PC-3 (cell line): ENCODE measurements at regions not wholly inside any gene's neighbourhood (a gene's known extent, or its start where the extent isn't known, plus 50 kb on each side); places are given as distances from the start of the nearest gene placed in this dataset.

ENCODE experiments used
- ATAC-seq: fragments of 200-7000 bp; cut with Tn5 transposase; 2 replicates; pipeline ENCODE4 v1.9.1; 2020; ENCODE audit warnings: mild to moderate bottlenecking, moderate library complexity
- BruUV-seq: library from RNA; stranded (reverse); fragments of 400-500 nt; replicated peaks from 2 replicates; lab custom pipeline; 2021; lab: Mats Ljungman, UMichigan
- CTCF ChIA-PET: fragments of 300-600 bp; sonication (Branson Sonifier 250); formaldehyde crosslinking; loops from one replicate; lab custom pipeline; 2022; ENCODE audit warnings: antibody characterized with exemption; lab: Charles Lee
- POLR2A ChIA-PET: fragments of 300-600 bp; sonication (Branson Sonifier 250); formaldehyde crosslinking; loops from one replicate; lab custom pipeline; 2022; ENCODE audit warnings: antibody characterized with exemption; ENCODE audit not compliant: unreplicated experiment; lab: Charles Lee
- DNase-seq: peaks from one replicate; pipeline ENCODE4 v3.0.0-alpha.2; 2015
- H2AFZ ChIP-seq: fragments of 300-600 bp; sonication (generic); 2 replicates; pipeline ENCODE4 v1.6.0; 2016; ENCODE audit warnings: antibody characterized with exemption, low read length
- H3F3A ChIP-seq: fragments of 300-600 bp; sonication (generic); one replicate; pipeline ENCODE4 v1.6.0; 2017; ENCODE audit warnings: antibody characterized with exemption, low read length, control low read depth, mild to moderate bottlenecking; ENCODE audit not compliant: unreplicated experiment
- H3K27ac ChIP-seq: fragments of 300-600 bp; sonication (generic); 2 replicates; pipeline ENCODE4 v1.5.1; 2016; ENCODE audit warnings: mild to moderate bottlenecking, low read length
- H3K27me3 ChIP-seq: fragments of 300-600 bp; sonication (generic); 2 replicates; pipeline ENCODE4 v1.6.1; 2016; ENCODE audit warnings: low read length, mixed read lengths
- H3K36me3 ChIP-seq: fragments of 300-600 bp; sonication (generic); 2 replicates; pipeline ENCODE4 v1.6.1; 2016; ENCODE audit warnings: low read depth, mixed run types, low read length, mixed read lengths
- H3K4me1 ChIP-seq: fragments of 300-600 bp; sonication (generic); 2 replicates; pipeline ENCODE4 v1.5.1; 2016; ENCODE audit warnings: low read length; ENCODE audit not compliant: insufficient read depth
- H3K4me2 ChIP-seq: fragments of 300-600 bp; sonication (generic); 2 replicates; pipeline ENCODE4 v1.6.0; 2016; ENCODE audit warnings: low read length
- H3K4me3 ChIP-seq: fragments of 300-600 bp; sonication (generic); 2 replicates; pipeline ENCODE4 v1.5.1; 2016; ENCODE audit warnings: mild to moderate bottlenecking, low read length, mixed read lengths
- H3K79me2 ChIP-seq: fragments of 300-600 bp; sonication (generic); 2 replicates; pipeline ENCODE4 v1.6.1; 2017; ENCODE audit warnings: low read length, mixed read lengths
- H3K9ac ChIP-seq: fragments of 300-600 bp; sonication (generic); 2 replicates; pipeline ENCODE4 v1.6.0; 2016; ENCODE audit warnings: mild to moderate bottlenecking, low read length
- H3K9me2 ChIP-seq: fragments of 300-600 bp; sonication (generic); replicated peaks from 2 replicates; pipeline ENCODE4 v1.6.1; 2016; ENCODE audit warnings: mixed run types, low read length, mixed read lengths
- H3K9me3 ChIP-seq: fragments of 300-600 bp; sonication (generic); 2 replicates; pipeline ENCODE4 v1.6.1; 2016; ENCODE audit warnings: low read length, mixed read lengths
- H4K20me1 ChIP-seq: fragments of 300-600 bp; sonication (generic); 2 replicates; pipeline ENCODE4 v1.6.1; 2016; ENCODE audit warnings: low read length, mixed read lengths
- EZH2 ChIP-seq: fragments of 300-600 bp; sonication (generic); IDR thresholded peaks from one replicate; pipeline ENCODE4 v1.6.1; 2017; ENCODE audit warnings: antibody characterized with exemption, mild to moderate bottlenecking, low read length; ENCODE audit not compliant: unreplicated experiment
- EZH2phosphoT487 ChIP-seq: fragments of 300-600 bp; sonication (generic); IDR thresholded peaks from 2 replicates; pipeline ENCODE4 v1.6.1; 2018; ENCODE audit warnings: mild to moderate bottlenecking, antibody characterized with exemption, low read length, borderline replicate concordance
- intact Hi-C: fragments of 100-400 bp; cut with micrococcal nuclease; formaldehyde crosslinking; loops from 2 replicates; pipeline ENCODE4 v1.9.0; 2023
- TF ChIP-seq, protein P1 (sequence below): fragments of 300-600 bp; sonication (generic); conservative IDR thresholded peaks from 2 replicates; pipeline ENCODE4 v1.5.1; 2017; ENCODE audit warnings: antibody characterized with exemption, low read depth, mild to moderate bottlenecking, low read length

DNA sequence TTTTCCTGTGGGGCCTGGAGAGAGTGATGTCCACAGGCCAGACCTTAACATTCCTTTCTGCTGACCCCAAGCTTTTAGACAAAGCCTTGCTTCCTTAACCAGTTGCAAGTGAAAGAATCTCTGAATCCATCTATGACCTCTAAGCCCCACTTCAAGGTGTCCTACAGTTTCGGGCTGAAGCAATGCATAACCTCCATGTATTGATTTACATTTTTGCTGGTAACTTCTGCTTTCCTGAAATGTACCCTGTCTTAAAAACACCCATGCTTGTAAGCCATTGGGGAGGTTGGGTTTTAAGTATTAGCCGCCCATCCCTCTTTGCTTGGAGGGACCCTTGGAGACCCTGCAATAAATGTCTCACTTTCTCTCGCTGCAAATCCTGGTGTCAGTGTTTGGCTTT is 190.6 kb downstream of the VRK1 start:
- intact Hi-C loops = no loop called here
- no peak for ATAC-seq
- Histone ChIP-seq H3K9me3 (no peaks in the 10 kb centered on the region), H3K4me3 (no peak overlapping the region), H3K9ac (no peak overlapping the region), H3F3A (no peaks in the 10 kb centered on the region), H3K4me1 (no peaks in the 10 kb centered on the region), H2AFZ (no peak overlapping the region), H3K27ac (no peak overlapping the region), H3K36me3 (no peaks in the 10 kb centered on the region), H3K9me2 (no peaks in the 10 kb centered on the region), H3K27me3 (no peaks in the 10 kb centered on the region), H4K20me1 (no peaks in the 10 kb centered on the region), H3K79me2 (no peaks in the 10 kb centered on the region), H3K4me2 (no peak overlapping the region)
- POLR2A ChIA-PET = no interaction called here
- DNase-seq = no peak
- CTCF ChIA-PET = no interaction called here
- no TSS peak for BruUV-seq
- TF ChIP-seq, protein P1, sequence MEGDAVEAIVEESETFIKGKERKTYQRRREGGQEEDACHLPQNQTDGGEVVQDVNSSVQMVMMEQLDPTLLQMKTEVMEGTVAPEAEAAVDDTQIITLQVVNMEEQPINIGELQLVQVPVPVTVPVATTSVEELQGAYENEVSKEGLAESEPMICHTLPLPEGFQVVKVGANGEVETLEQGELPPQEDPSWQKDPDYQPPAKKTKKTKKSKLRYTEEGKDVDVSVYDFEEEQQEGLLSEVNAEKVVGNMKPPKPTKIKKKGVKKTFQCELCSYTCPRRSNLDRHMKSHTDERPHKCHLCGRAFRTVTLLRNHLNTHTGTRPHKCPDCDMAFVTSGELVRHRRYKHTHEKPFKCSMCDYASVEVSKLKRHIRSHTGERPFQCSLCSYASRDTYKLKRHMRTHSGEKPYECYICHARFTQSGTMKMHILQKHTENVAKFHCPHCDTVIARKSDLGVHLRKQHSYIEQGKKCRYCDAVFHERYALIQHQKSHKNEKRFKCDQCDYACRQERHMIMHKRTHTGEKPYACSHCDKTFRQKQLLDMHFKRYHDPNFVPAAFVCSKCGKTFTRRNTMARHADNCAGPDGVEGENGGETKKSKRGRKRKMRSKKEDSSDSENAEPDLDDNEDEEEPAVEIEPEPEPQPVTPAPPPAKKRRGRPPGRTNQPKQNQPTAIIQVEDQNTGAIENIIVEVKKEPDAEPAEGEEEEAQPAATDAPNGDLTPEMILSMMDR = no peak
- TF ChIP-seq EZH2phosphoT487 (no peak), EZH2 (no peak)

DNA sequence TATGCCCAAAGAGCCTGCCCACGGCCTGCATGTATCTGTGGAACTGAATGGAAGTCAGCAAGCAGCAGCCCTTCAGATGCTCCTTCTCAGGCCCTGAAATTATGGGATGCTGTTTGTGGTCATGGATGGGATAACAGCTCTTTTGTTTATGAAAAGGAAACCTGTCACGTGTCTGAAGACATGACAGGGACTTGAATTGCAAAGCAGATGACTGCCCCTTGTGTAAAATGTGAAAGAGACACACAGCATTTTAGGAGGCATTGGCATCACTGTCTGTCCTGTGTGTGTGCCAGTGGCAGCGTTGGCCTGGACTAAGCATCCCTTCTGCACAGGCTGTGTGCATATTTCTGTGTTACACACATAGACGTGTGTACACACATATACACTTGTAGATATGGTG is 192.1 kb downstream of the VRK1 start:
- intact Hi-C loops = no loop called here
- CTCF ChIA-PET = no interaction called here

DNA sequence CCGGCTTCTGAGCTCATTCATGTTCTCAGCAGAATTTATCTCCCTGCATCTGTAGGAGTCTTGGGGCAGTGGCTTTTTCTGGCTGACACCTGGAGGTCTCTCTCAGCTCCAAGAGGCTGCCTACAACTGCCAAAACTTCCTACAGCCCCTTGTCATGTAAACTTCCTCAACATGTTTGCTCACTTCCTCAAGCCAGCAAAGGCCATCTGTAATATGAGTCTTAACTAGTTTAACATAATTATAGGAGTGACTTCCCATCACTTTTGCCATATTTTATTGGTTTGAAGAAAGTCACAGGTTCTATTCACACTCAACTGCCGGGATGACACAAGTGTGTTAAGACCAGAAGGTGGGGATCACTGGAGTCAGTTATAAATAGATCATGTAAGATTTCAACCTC is 194.0 kb downstream of the VRK1 start:
- no TSS peak for BruUV-seq
- no peaks in the 10 kb centered on the region for H3K9me3 ChIP-seq
- no peak for TF ChIP-seq EZH2phosphoT487
- TF ChIP-seq, protein P1 = no peak
- TF ChIP-seq EZH2 = no peak
- no peaks in the 10 kb centered on the region for H3K79me2 ChIP-seq
- ATAC-seq = no peak
- H3K9me2 ChIP-seq = no peaks in the 10 kb centered on the region
- no peaks in the 10 kb centered on the region for H3K4me1 ChIP-seq
- H3K4me2 ChIP-seq = no peak overlapping the region
- no peaks in the 10 kb centered on the region for H3K36me3 ChIP-seq
- H3K27me3 ChIP-seq = no peaks in the 10 kb centered on the region
- no peaks in the 10 kb centered on the region for H4K20me1 ChIP-seq
- no peak for DNase-seq
- no peaks in the 10 kb centered on the region for H3F3A ChIP-seq
- CTCF ChIA-PET = no interaction called here
- intact Hi-C loops = no loop called here
- no peak overlapping the region for H3K9ac ChIP-seq
- no peak overlapping the region for H3K27ac ChIP-seq
- H3K4me3 ChIP-seq = no peak overlapping the region
- H2AFZ ChIP-seq = no peak overlapping the region
- POLR2A ChIA-PET = interaction anchor here (0.6 kb wide), 1 partner anchor 101 kb away, joined by 4 read pairs; no protein-coding TSS in a partner anchor

More for the DNA sequence above, 192.1 kb downstream of the VRK1 start:
- Histone ChIP-seq H2AFZ (no peak overlapping the region), H3F3A (no peaks in the 10 kb centered on the region), H3K9me2 (no peaks in the 10 kb centered on the region), H3K4me1 (no peaks in the 10 kb centered on the region), H3K4me3 (no peak overlapping the region), H4K20me1 (no peaks in the 10 kb centered on the region), H3K4me2 (no peak overlapping the region), H3K27ac (no peak overlapping the region), H3K27me3 (no peaks in the 10 kb centered on the region), H3K9ac (no peak overlapping the region), H3K79me2 (no peaks in the 10 kb centered on the region), H3K9me3 (no peaks in the 10 kb centered on the region), H3K36me3 (no peaks in the 10 kb centered on the region)
- no TSS peak for BruUV-seq
- ATAC-seq = no peak
- TF ChIP-seq, protein P1 = no peak
- TF ChIP-seq EZH2 (no peak), EZH2phosphoT487 (no peak)
- POLR2A ChIA-PET = no interaction called here
- no peak for DNase-seq
